Esophagus muscularis mucosa (tissue), 4 donors: ENCODE measurements at regions not wholly inside any gene's neighbourhood (a gene's known extent, or its start where the extent isn't known, plus 50 kb on each side); places are given as distances from the start of the nearest gene placed in this dataset.

ENCODE experiments used
- DNase-seq: peaks from one replicate; pipeline ENCODE4 v3.0.0-alpha.2; 2017; ENCODE audit errors: extremely low spot score
- H3K27ac ChIP-seq, 4 donors: fragments of 200-600 bp; sonication (generic); replicated peaks in 1 of 4; 1 replicate in 3 of 4; 2 replicates in 1 of 4; pipeline ENCODE4 v1.5.1; 2016 to 2019; ENCODE audit warnings: mild to moderate bottlenecking in 1 of 4
- H3K27me3 ChIP-seq, 4 donors: fragments of 200-600 bp; sonication (generic); one replicate each; pipeline versions ENCODE4 v1.5.1 to v1.6.0; 2016 to 2019
- H3K36me3 ChIP-seq, 4 donors: fragments of 200-600 bp; sonication (generic); one replicate each; pipeline ENCODE4 v1.5.1; 2016 to 2019
- H3K4me1 ChIP-seq, 4 donors: fragments of 200-600 bp; sonication (generic); one replicate each; pipeline ENCODE4 v1.5.1; 2016 to 2019
- H3K4me3 ChIP-seq, 4 donors: fragments of 200-600 bp; sonication (generic); 1 replicate in 2 of 4; 2 replicates in 2 of 4; pipeline ENCODE4 v1.5.1; 2016 to 2019; ENCODE audit warnings: mild to moderate bottlenecking in 4 of 4, moderate library complexity in 1 of 4
- H3K9me3 ChIP-seq, 4 donors: fragments of 200-600 bp; sonication (generic); 1 replicate in 3 of 4; 2 replicates in 1 of 4; pipeline ENCODE4 v1.5.1; 2016 to 2019
- EP300 ChIP-seq: sonication (generic); formaldehyde crosslinking; IDR thresholded peaks from one replicate; pipeline ENCODE4 v1.6.1; 2017; ENCODE audit warnings: antibody characterized with exemption
- POLR2A ChIP-seq: fragments of 450-650 bp; IDR thresholded peaks from one replicate; pipeline ENCODE4 v1.6.1; 2017; ENCODE audit warnings: antibody characterized with exemption, moderate library complexity, mild to moderate bottlenecking, low read depth
- POLR2AphosphoS5 ChIP-seq, 2 donors: sonication (generic); formaldehyde crosslinking; IDR thresholded peaks; one replicate each; pipeline ENCODE4 v1.6.1; 2017; ENCODE audit warnings: antibody characterized with exemption in 2 of 2
- WGBS: methylation state at CpG from one replicate; pipeline ENCODE4 v1.1.5; 2018; 5-methylcytosine and 5-hydroxymethylcytosine counted together
- intact Hi-C: fragments of 100-400 bp; cut with DNase I; formaldehyde crosslinking; loops from one replicate; pipeline ENCODE4 v1.15.1; 2023
- TF ChIP-seq, protein P1 (sequence below), 3 experiments: fragments of 200-600 bp in 2 of 3; fragments of 450-650 bp in 1 of 3; sonication (generic) in 2 of 3; IDR thresholded peaks; one replicate each; pipeline ENCODE4 v1.5.1; 2017 to 2019; ENCODE audit warnings: antibody characterized with exemption in 3 of 3, mild to moderate bottlenecking in 2 of 3, moderate library complexity in 1 of 3

DNA sequence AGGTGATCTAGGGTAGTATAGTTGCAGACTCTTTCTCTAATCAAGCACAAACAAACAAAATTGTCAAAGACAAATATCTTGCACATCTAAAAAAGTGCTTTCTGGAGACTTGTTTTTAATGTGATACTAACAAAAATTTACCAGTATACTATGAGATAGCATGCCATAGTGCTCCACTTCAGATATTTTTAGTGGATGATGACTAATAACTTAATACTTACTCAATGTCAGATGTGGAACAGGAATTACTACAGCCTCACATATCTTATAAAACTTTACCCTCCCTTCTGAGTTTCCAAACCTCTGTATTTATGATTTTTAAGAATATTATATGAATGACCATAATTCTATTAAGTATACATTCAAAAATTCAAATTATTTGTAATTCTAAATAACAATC lies 1162.0 kb upstream of the SLC39A10 start:
- Histone ChIP-seq H3K9me3 (no peaks in the 10 kb centered on the region), H3K4me3 (no peak overlapping the region), H3K36me3 (no peaks in the 10 kb centered on the region), H3K27ac (no peak overlapping the region), H3K4me1 (no peaks in the 10 kb centered on the region), H3K27me3 (no peaks in the 10 kb centered on the region)
- DNase-seq, result no peak
- intact Hi-C loops, result no loop called here
- TF ChIP-seq POLR2A, result no peak
- TF ChIP-seq, protein P1, sequence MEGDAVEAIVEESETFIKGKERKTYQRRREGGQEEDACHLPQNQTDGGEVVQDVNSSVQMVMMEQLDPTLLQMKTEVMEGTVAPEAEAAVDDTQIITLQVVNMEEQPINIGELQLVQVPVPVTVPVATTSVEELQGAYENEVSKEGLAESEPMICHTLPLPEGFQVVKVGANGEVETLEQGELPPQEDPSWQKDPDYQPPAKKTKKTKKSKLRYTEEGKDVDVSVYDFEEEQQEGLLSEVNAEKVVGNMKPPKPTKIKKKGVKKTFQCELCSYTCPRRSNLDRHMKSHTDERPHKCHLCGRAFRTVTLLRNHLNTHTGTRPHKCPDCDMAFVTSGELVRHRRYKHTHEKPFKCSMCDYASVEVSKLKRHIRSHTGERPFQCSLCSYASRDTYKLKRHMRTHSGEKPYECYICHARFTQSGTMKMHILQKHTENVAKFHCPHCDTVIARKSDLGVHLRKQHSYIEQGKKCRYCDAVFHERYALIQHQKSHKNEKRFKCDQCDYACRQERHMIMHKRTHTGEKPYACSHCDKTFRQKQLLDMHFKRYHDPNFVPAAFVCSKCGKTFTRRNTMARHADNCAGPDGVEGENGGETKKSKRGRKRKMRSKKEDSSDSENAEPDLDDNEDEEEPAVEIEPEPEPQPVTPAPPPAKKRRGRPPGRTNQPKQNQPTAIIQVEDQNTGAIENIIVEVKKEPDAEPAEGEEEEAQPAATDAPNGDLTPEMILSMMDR (IDR thresholded peaks at IDR 0.05), result no peak
- TF ChIP-seq EP300, result no peak
- no peak for TF ChIP-seq POLR2AphosphoS5 (IDR thresholded peaks at IDR 0.05)

DNA sequence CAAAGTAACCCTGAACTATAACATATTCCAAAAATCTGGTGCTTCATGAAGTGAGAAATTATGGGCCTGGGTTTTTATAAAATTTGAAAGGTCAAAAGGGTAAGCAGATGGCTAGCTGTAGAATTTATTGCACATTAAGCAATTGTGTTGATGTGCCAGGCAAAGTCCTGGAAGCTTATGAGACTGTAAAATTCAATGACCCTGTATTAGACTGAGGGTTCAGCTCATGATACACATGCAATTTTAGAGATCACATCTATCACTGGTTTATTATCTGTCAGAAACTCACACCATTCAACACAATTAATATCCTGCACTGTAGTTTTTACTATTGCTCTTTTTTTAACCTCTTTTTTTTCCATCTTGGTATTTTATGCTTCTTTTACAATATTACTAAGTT lies 1162.6 kb upstream of the SLC39A10 start:
- H3K4me3 ChIP-seq, result no peak overlapping the region
- H3K9me3 ChIP-seq, result no peaks in the 10 kb centered on the region
- H3K27ac ChIP-seq, result no peak overlapping the region
- DNase-seq, result no peak
- H3K4me1 ChIP-seq, result no peaks in the 10 kb centered on the region
- intact Hi-C loops, result no loop called here
- no peaks in the 10 kb centered on the region for H3K36me3 ChIP-seq
- TF ChIP-seq POLR2AphosphoS5 (IDR thresholded peaks at IDR 0.05) (no peak), EP300 (no peak), POLR2A (no peak)
- TF ChIP-seq, protein P1 (IDR thresholded peaks at IDR 0.05), result no peak
- H3K27me3 ChIP-seq, result no peaks in the 10 kb centered on the region

DNA sequence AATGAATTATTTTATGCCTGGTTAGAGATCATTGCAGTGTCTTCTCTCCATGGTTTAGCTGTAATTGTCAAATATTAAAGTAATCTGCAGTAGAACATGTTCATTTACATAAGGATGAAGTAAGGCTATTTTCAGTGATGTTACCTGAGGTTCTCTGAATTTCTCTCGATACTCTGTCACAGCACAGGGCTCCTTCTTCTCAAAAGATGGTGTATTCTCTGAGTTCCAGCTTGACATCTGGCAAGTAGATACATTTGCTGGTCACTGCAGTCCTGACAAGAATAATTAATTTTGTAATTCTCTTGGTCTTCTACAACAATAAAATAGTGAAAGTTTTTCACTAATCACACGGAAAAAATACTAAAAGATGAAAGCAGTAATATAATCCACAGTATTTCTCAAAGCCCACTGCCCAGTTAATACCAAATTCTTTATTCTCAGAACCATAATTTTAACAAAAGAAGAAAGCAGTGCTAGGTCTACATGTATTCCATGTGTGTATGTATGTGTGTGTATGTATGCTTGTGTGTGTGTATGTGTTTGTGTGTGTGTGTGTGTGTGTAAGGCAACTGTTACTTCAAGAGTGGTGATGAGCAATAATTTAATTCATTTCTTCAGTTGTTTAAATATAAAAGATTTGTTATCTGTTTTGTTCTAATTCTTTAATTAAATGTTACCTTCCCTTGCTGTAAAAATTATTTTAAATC lies 1165.5 kb upstream of the SLC39A10 start:
- Histone ChIP-seq H3K4me1 (no peaks in the 10 kb centered on the region), H3K27ac (no peak overlapping the region), H3K36me3 (no peaks in the 10 kb centered on the region), H3K9me3 (no peaks in the 10 kb centered on the region), H3K27me3 (no peaks in the 10 kb centered on the region), H3K4me3 (no peak overlapping the region)
- no peak for DNase-seq
- intact Hi-C loops, result no loop called here
- no peak for TF ChIP-seq POLR2AphosphoS5 (IDR thresholded peaks at IDR 0.05)
- TF ChIP-seq, protein P1 (IDR thresholded peaks at IDR 0.05), result no peak
- no peak for TF ChIP-seq EP300
- TF ChIP-seq POLR2A, result no peak
- WGBS, result 82% methylated on average over 2 of the region's 2 CpGs

DNA sequence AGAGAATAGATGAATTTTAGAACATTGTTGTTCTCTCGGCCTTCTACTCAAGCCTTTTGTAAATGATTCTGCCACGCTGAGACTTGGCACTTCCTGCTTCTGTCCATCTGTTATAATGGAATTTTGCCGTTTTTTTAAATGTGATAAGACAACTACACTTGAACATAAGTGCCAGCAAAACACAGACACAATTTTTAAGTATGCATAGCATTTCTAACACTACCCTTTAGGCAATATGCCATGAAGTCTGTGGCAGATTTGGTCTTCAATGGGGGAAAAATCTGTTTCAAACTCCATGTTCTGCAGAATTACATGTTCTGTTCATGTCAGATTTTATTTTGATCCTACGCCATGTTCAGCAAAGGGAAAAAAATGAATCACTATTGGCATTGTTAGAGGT lies 1170.7 kb upstream of the SLC39A10 start:
- H3K4me3 ChIP-seq, result no peak overlapping the region
- 75% methylated on average over 4 of the region's 4 CpGs for WGBS
- H3K27ac ChIP-seq, result no peak overlapping the region
- no peaks in the 10 kb centered on the region for H3K4me1 ChIP-seq
- H3K27me3 ChIP-seq, result no peaks in the 10 kb centered on the region
- TF ChIP-seq, protein P1 (IDR thresholded peaks at IDR 0.05), result no peak
- TF ChIP-seq EP300 (no peak), POLR2AphosphoS5 (IDR thresholded peaks at IDR 0.05) (no peak), POLR2A (no peak)
- no peak for DNase-seq
- intact Hi-C loops, result no loop called here
- no peaks in the 10 kb centered on the region for H3K9me3 ChIP-seq
- H3K36me3 ChIP-seq, result no peaks in the 10 kb centered on the region

DNA sequence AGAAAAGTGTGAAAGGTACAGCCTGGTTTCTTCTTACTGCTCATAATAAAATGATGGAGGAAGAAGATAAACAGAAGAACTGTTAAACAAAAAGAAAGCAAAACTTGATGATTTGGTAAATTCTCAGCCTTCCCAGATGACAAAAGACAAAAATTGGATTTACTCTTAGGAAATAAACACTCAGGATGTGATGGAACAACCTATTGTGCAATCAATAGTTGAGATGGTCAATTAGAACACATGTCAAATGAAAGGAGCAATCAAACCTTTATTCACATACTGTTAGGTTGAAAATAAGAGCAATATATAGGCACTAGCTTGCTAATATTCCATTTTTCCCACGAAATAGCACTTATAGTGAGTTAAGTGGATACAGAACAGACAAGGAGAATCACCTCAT lies 1174.0 kb upstream of the SLC39A10 start:
- H3K27me3 ChIP-seq, result no peaks in the 10 kb centered on the region
- WGBS, result 79% methylated on average over 1 of the region's 1 CpG
- intact Hi-C loops, result no loop called here
- H3K36me3 ChIP-seq, result no peaks in the 10 kb centered on the region
- TF ChIP-seq, protein P1 (IDR thresholded peaks at IDR 0.05), result no peak
- TF ChIP-seq POLR2A (no peak), POLR2AphosphoS5 (IDR thresholded peaks at IDR 0.05) (no peak), EP300 (no peak)
- no peak overlapping the region for H3K4me3 ChIP-seq
- no peaks in the 10 kb centered on the region for H3K4me1 ChIP-seq
- no peak for DNase-seq
- H3K9me3 ChIP-seq, result no peaks in the 10 kb centered on the region
- no peak overlapping the region for H3K27ac ChIP-seq
